ENCODE measurements at regions not wholly inside any gene's neighbourhood (a gene's known extent, or its start where the extent isn't known, plus 50 kb on each side); places are given as distances from the start of the nearest gene placed in this dataset.
"Not testable (repeated sequence)": the region's sequence is repeated elsewhere in the genome, so short reads cannot be mapped to it uniquely, and the experiment has no call there.

GRCh38 chr3:34111361-34111760, 312.9 kb downstream of the PDCD6IP start:
- POLR2A ChIA-PET: no interaction called here
- Histone ChIP-seq H3K36me3 (replicated peaks in 1 of 2; ENCODE audit: control extremely low read depth in 1 of 2, control insufficient read depth in 1 of 2, extremely low read depth in 1 of 2, insufficient read depth in 2 of 2, low read length in 1 of 2) (no peaks in the 10 kb centered on the region), H3K4me2 (replicated peaks; ENCODE audit: low read depth, low read length, poor library complexity, severe bottlenecking) (no peak overlapping the region), H3K4me1 (ENCODE audit: control insufficient read depth in 2 of 2, insufficient read depth in 2 of 2, low read length in 2 of 2) (peaks cover 12 to 15% of the 10 kb centered on the region in 2 donors), H4K20me1 (ENCODE audit: control insufficient read depth, insufficient read depth, low read length, poor library complexity, severe bottlenecking) (no peaks in the 10 kb centered on the region), H2AFZ (ENCODE audit: insufficient read depth, low read depth, low read length, poor library complexity, severe bottlenecking) (no peak overlapping the region), H3K9me3 (ENCODE audit: control extremely low read depth in 1 of 3, control insufficient read depth in 2 of 3, insufficient read depth in 1 of 3, low read length in 2 of 3) (peaks cover 1 to 4% (median 2%) of the 10 kb centered on the region in 3 donors), H3K79me2 (ENCODE audit: control insufficient read depth, insufficient read depth, low read length) (no peaks in the 10 kb centered on the region), H3K27me3 (replicated peaks in 1 of 4; ENCODE audit: control extremely low read depth in 1 of 4, control insufficient read depth in 3 of 4, insufficient read depth in 4 of 4, low read length in 3 of 4) (no peaks in the 10 kb centered on the region), H3K9ac (ENCODE audit: low read length) (no peak overlapping the region), H3K4me3 (ENCODE audit: control extremely low read depth in 1 of 5, extremely low read depth in 1 of 5, insufficient read depth in 1 of 5, low read depth in 2 of 5, low read length in 4 of 5) (no peak overlapping the region), H3K27ac (ENCODE audit: low read length in 2 of 2) (no peak overlapping the region)
- intact Hi-C loops (cut with micrococcal nuclease): no loop called here
- ATAC-seq (ENCODE audit: low read depth) (no peak), DNase-seq (no peak)
- TF ChIP-seq CTCF (IDR thresholded peaks at IDR 0.05) (no peak), EZH2 (IDR thresholded peaks at IDR 0.05; ENCODE audit: borderline replicate concordance, insufficient read depth, low read depth, low read length, poor library complexity, severe bottlenecking) (no peak)
- Mint-ChIP-seq H3K9me3 (ENCODE audit: insufficient read depth) (no peaks in the 10 kb centered on the region), H3K27me3 (no peaks in the 10 kb centered on the region), H3K4me3 (no peak overlapping the region), H3K4me1 (peaks cover 21% of the 10 kb centered on the region), H3K27ac (no peak overlapping the region)
- 100% methylated on average over 2 of the region's 4 CpGs for WGBS (ENCODE audit: insufficient coverage)
- CTCF ChIA-PET: no interaction called here

GRCh38 chr3:34112261-34112660, 313.8 kb downstream of the PDCD6IP start:
- H3K27ac Mint-ChIP-seq; H3K4me3 Mint-ChIP-seq; H3K27me3 ChIP-seq (replicated peaks in 1 of 4; ENCODE audit: control extremely low read depth in 1 of 4, control insufficient read depth in 3 of 4, insufficient read depth in 4 of 4, low read length in 3 of 4); intact Hi-C loops (cut with micrococcal nuclease); H3K4me2 ChIP-seq (replicated peaks; ENCODE audit: low read depth, low read length, poor library complexity, severe bottlenecking); H3K9ac ChIP-seq (ENCODE audit: low read length); H3K9me3 Mint-ChIP-seq (ENCODE audit: insufficient read depth); ATAC-seq (ENCODE audit: low read depth); H3K36me3 ChIP-seq (replicated peaks in 1 of 2; ENCODE audit: control extremely low read depth in 1 of 2, control insufficient read depth in 1 of 2, extremely low read depth in 1 of 2, insufficient read depth in 2 of 2, low read length in 1 of 2); H3K4me3 ChIP-seq (ENCODE audit: control extremely low read depth in 1 of 5, extremely low read depth in 1 of 5, insufficient read depth in 1 of 5, low read depth in 2 of 5, low read length in 4 of 5); CTCF ChIA-PET; H4K20me1 ChIP-seq (ENCODE audit: control insufficient read depth, insufficient read depth, low read length, poor library complexity, severe bottlenecking); DNase-seq; H3K27ac ChIP-seq (ENCODE audit: low read length in 2 of 2); POLR2A ChIA-PET; H3K27me3 Mint-ChIP-seq; H2AFZ ChIP-seq (ENCODE audit: insufficient read depth, low read depth, low read length, poor library complexity, severe bottlenecking); H3K9me3 ChIP-seq (ENCODE audit: control extremely low read depth in 1 of 3, control insufficient read depth in 2 of 3, insufficient read depth in 1 of 3, low read length in 2 of 3); H3K79me2 ChIP-seq (ENCODE audit: control insufficient read depth, insufficient read depth, low read length): not testable (repeated sequence)
- peaks cover 7 to 10% of the 10 kb centered on the region in 2 donors for H3K4me1 ChIP-seq (ENCODE audit: control insufficient read depth in 2 of 2, insufficient read depth in 2 of 2, low read length in 2 of 2)
- 95% methylated on average over 11 of the region's 15 CpGs for WGBS (ENCODE audit: insufficient coverage)
- H3K4me1 Mint-ChIP-seq: peaks cover 15% of the 10 kb centered on the region
